ENCODE measurements at regions not wholly inside any gene's neighbourhood (a gene's known extent, or its start where the extent isn't known, plus 50 kb on each side); places are given as distances from the start of the nearest gene placed in this dataset.

- DNase-seq (ENCODE audit: low read depth in 1 of 2, low spot score in 1 of 2): no peak
- H3K27ac ChIP-seq (replicated peaks): no peak overlapping the region
- no peaks in the 10 kb centered on the region for H3K27me3 ChIP-seq (ENCODE audit: insufficient read depth, poor library complexity, severe bottlenecking)
- TF ChIP-seq CTCF (IDR thresholded peaks at IDR 0.05; ENCODE audit: insufficient read depth, low read length): no peak
- no peak for TF ChIP-seq GABPA (IDR thresholded peaks at IDR 0.05; ENCODE audit: low read depth)
- no peak for TF ChIP-seq SPI1 (IDR thresholded peaks at IDR 0.05; ENCODE audit: borderline replicate concordance, low read depth)
- TF ChIP-seq REST (IDR thresholded peaks at IDR 0.05; ENCODE audit: insufficient replicate concordance, low read depth): no peak
- no peak for TF ChIP-seq POLR2AphosphoS5 (IDR thresholded peaks at IDR 0.05; ENCODE audit: low read depth)
- no peak overlapping the region for H3K4me3 ChIP-seq (replicated peaks; ENCODE audit: insufficient read depth, low read length)
These were observed 414.2 kb upstream of the CCDC54 start for GRCh38 chr3:106962993-106963392.

- no peak for DNase-seq (ENCODE audit: low read depth in 1 of 2, low spot score in 1 of 2)
- TF ChIP-seq GABPA (IDR thresholded peaks at IDR 0.05; ENCODE audit: low read depth) (no peak), POLR2AphosphoS5 (IDR thresholded peaks at IDR 0.05; ENCODE audit: low read depth) (no peak), REST (IDR thresholded peaks at IDR 0.05; ENCODE audit: insufficient replicate concordance, low read depth) (no peak), SPI1 (IDR thresholded peaks at IDR 0.05; ENCODE audit: borderline replicate concordance, low read depth) (no peak), CTCF (IDR thresholded peaks at IDR 0.05; ENCODE audit: insufficient read depth, low read length) (no peak)
- no peak overlapping the region for H3K4me3 ChIP-seq (replicated peaks; ENCODE audit: insufficient read depth, low read length)
- no peak overlapping the region for H3K27ac ChIP-seq (replicated peaks)
- no peaks in the 10 kb centered on the region for H3K27me3 ChIP-seq (ENCODE audit: insufficient read depth, poor library complexity, severe bottlenecking)
These were observed 413.8 kb upstream of the CCDC54 start for GRCh38 chr3:106963442-106963841.

GRCh38 chr3:106965307-106965706 is 411.9 kb upstream of the CCDC54 start:
- H3K4me3 ChIP-seq (replicated peaks; ENCODE audit: insufficient read depth, low read length): no peak overlapping the region
- no peak overlapping the region for H3K27ac ChIP-seq (replicated peaks)
- no peak for DNase-seq (ENCODE audit: low read depth in 1 of 2, low spot score in 1 of 2)
- no peaks in the 10 kb centered on the region for H3K27me3 ChIP-seq (ENCODE audit: insufficient read depth, poor library complexity, severe bottlenecking)
- TF ChIP-seq REST (IDR thresholded peaks at IDR 0.05; ENCODE audit: insufficient replicate concordance, low read depth) (no peak), GABPA (IDR thresholded peaks at IDR 0.05; ENCODE audit: low read depth) (no peak), SPI1 (IDR thresholded peaks at IDR 0.05; ENCODE audit: borderline replicate concordance, low read depth) (no peak), CTCF (IDR thresholded peaks at IDR 0.05; ENCODE audit: insufficient read depth, low read length) (no peak), POLR2AphosphoS5 (IDR thresholded peaks at IDR 0.05; ENCODE audit: low read depth) (no peak)

Data from HL-60 (cell line).